SK-N-MC (cell line): ENCODE measurements at regions not wholly inside any gene's neighbourhood (a gene's known extent, or its start where the extent isn't known, plus 50 kb on each side); places are given as distances from the start of the nearest gene placed in this dataset.

ENCODE experiments used
- EZH2 ChIP-seq: fragments of 200-600 bp; sonication (generic); IDR thresholded peaks from one replicate; pipeline ENCODE4 v1.6.1; 2017; ENCODE audit warnings: antibody characterized with exemption
- FOXP2 ChIP-seq: optimal IDR thresholded peaks from 2 replicates; pipeline ENCODE3; 2011; ENCODE audit warnings: mild to moderate bottlenecking, moderate library complexity; ENCODE audit not compliant: insufficient read depth; ENCODE audit errors: extremely low read length, control extremely low read depth
- POLR2AphosphoS5 ChIP-seq: IDR thresholded peaks from 2 replicates; pipeline ENCODE4 v1.6.1; 2012; ENCODE audit warnings: mild to moderate bottlenecking, low read depth, low read length, borderline replicate concordance

- TF ChIP-seq POLR2AphosphoS5 (no peak), EZH2 (no peak), FOXP2 (no peak)
Observed at GRCh38 chr10:117075064-117075463, 63.0 kb downstream of the VAX1 start.
